ENCODE measurements at regions not wholly inside any gene's neighbourhood (a gene's known extent, or its start where the extent isn't known, plus 50 kb on each side); places are given as distances from the start of the nearest gene placed in this dataset.

DNA sequence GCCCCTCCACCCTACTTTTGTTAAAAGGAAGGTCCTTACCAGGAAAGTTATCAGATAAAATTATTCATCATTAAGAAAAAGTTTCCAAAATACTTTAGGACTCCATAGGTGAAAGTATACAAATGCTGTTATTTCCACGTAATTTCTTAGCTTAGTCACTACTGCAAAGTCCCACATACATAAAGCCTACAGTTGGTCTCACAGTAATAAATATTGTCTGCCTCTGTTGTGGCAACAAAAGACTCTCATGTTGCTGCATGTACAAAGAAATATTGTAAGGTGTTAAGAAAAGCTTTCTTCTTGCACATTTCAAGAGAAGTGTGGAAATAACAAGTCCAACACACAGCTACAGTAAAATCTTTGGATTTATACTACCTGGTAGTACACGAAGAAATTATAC is 102.4 kb upstream of the DST start:
- H3K4me3 ChIP-seq (ENCODE audit: low read depth, low read length), result no peak overlapping the region
- TF ChIP-seq, protein P1, sequence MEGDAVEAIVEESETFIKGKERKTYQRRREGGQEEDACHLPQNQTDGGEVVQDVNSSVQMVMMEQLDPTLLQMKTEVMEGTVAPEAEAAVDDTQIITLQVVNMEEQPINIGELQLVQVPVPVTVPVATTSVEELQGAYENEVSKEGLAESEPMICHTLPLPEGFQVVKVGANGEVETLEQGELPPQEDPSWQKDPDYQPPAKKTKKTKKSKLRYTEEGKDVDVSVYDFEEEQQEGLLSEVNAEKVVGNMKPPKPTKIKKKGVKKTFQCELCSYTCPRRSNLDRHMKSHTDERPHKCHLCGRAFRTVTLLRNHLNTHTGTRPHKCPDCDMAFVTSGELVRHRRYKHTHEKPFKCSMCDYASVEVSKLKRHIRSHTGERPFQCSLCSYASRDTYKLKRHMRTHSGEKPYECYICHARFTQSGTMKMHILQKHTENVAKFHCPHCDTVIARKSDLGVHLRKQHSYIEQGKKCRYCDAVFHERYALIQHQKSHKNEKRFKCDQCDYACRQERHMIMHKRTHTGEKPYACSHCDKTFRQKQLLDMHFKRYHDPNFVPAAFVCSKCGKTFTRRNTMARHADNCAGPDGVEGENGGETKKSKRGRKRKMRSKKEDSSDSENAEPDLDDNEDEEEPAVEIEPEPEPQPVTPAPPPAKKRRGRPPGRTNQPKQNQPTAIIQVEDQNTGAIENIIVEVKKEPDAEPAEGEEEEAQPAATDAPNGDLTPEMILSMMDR (IDR thresholded peaks at IDR 0.05; ENCODE audit: low read depth, low read length), result no peak

DNA sequence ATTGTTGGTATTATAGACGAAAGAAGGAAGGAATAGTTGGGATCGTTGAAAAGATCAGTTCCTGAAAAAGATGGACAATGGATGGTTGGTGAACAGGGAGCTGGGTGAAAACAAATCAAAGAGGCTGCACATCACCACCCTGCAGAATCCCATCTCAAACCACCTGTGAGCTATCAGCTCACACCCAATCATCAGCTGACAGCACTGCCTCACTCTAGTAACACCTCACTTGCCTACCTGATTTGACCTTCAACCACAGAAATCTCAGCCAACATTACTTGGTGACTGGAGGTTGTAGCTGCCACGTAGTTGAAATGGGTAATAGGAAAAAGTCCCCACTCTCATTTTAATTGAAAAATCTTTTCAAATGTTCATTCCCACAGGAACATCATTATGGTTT is 101.8 kb upstream of the DST start:
- H3K4me3 ChIP-seq (ENCODE audit: low read depth, low read length), result no peak overlapping the region
- TF ChIP-seq, protein P1 (IDR thresholded peaks at IDR 0.05; ENCODE audit: low read depth, low read length), result no peak

GRCh38 chr6:56742122-56742791 is 99.6 kb upstream of the DST start:
- TF ChIP-seq, protein P1 (IDR thresholded peaks at IDR 0.05; ENCODE audit: low read depth, low read length), result no peak
- peak overlapping the region; percentile 37 for H3K4me3 ChIP-seq (ENCODE audit: low read depth, low read length)

DNA sequence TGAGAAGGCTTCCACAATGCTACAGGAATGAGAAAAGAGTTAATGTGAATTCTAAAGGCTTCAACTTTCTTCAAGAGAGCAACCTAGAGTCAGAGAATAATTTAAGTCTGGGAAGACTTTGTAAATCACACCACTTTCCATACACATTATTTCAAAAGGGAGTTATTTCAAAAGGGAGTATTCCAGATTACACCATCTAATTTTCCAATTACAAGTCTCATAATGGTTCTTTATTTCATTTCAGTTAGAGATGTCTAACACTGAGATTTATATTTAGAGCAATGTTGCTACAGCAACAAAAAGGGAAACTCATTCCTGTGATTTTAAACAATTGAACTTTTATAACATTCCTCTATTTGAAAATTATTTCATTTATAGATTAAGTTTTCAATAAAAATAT is 98.8 kb upstream of the DST start:
- TF ChIP-seq, protein P1 (IDR thresholded peaks at IDR 0.05; ENCODE audit: low read depth, low read length), result no peak
- H3K4me3 ChIP-seq (ENCODE audit: low read depth, low read length), result no peak overlapping the region

DNA sequence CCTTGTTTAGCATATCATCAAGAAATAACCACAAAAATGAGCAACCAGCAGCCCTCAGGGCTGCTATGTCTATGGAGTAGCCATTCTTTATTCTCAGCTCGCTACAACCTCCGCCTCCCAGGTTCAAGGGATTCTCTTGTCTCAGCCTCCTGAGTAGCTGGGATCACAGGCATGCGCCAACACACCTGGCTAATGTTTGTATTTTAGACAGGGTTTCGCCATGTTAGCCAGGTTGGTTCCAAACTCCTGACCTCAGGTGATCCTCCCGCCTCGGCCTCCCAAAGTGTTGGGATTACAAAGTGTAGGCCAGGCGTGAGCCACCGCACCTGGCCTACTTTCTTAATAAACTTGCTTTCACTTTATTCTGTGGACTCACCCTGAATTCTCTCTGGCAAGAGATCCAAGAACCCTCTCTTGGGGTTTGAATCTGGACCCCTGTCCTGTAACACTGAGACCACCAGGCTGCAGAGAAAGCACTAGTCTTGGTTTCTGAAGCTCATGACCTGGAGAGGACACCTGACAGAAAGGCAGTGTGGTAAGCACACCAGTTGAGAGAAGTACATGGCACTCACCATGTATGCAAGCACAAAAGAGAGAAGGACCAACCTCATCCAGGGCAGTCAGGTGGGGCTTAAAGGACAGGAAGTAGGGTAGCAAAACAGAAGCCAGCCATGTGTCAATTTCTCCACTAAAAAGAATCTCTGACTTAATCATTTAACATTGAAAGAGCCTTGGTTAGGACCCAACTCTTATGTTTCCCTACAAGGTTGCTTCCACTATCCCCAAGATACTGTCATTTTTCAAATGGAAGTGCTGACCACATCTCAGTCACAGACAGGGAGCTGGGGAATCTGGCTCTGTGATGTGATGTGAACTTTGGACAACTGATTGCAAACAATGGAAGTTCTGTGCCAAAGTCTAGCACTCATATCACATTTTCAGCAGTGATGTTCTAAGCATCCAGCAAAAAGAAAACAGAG is 97.4 kb upstream of the DST start:
- H3K4me3 ChIP-seq (ENCODE audit: low read depth, low read length), result no peak overlapping the region
- TF ChIP-seq, protein P1 (IDR thresholded peaks at IDR 0.05; ENCODE audit: low read depth, low read length), result no peak

- TF ChIP-seq, protein P1 (IDR thresholded peaks at IDR 0.05; ENCODE audit: low read depth, low read length), result no peak
- H3K4me3 ChIP-seq (ENCODE audit: low read depth, low read length), result no peak overlapping the region
Observed at GRCh38 chr6:56736804-56737203, 94.1 kb upstream of the DST start.

DNA sequence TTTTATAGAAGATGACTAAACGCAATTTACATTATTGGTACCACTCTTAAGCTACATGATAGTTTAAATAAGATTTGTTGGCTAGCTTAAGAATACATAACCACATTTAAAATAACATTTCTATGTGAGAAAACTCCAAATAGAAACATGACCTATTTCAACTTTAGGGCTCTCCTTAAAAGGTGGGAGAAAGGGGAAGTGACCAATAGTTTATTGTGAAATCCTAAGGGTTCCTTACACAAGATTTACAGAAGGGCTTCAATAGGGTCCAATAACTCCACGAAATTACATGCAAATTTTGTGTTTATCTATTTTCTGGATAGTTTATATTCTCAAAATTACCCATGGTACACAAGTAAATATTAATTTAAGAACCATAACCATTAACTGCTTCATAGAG is 91.6 kb upstream of the DST start:
- no peak overlapping the region for H3K4me3 ChIP-seq (ENCODE audit: low read depth, low read length)
- TF ChIP-seq, protein P1 (IDR thresholded peaks at IDR 0.05; ENCODE audit: low read depth, low read length), result no peak

All from WI38 (cell line).